HEK293 (cell line): ENCODE measurements at regions not wholly inside any gene's neighbourhood (a gene's known extent, or its start where the extent isn't known, plus 50 kb on each side); places are given as distances from the start of the nearest gene placed in this dataset.

Experiments used
- CTCF ChIP-seq: fragments of 450-650 bp; formaldehyde crosslinking; IDR thresholded peaks from 2 replicates; pipeline ENCODE4 v1.5.1; 2016; ENCODE audit warnings: missing biosample characterization, missing genetic modification characterization
- MYNN ChIP-seq: fragments of 450-650 bp; formaldehyde crosslinking; IDR thresholded peaks from 2 replicates; pipeline ENCODE4 v1.5.1; 2016; ENCODE audit warnings: missing biosample characterization, missing genetic modification characterization, borderline replicate concordance
- REST ChIP-seq: fragments of 450-650 bp; formaldehyde crosslinking; IDR thresholded peaks from 2 replicates; pipeline ENCODE4 v1.5.1; 2016; ENCODE audit warnings: missing biosample characterization, missing genetic modification characterization
- TCF7L2 ChIP-seq: IDR thresholded peaks from 2 replicates; pipeline ENCODE4 v1.6.1; 2011; ENCODE audit warnings: low read depth, mild to moderate bottlenecking, inconsistent platforms, low read length, moderate library complexity, borderline replicate concordance
- ZFP3 ChIP-seq: fragments of 450-650 bp; formaldehyde crosslinking; IDR thresholded peaks from 2 replicates; pipeline ENCODE4 v1.5.1; 2016; ENCODE audit warnings: low read depth, missing biosample characterization, missing genetic modification characterization
- ZNF121 ChIP-seq: fragments of 450-650 bp; formaldehyde crosslinking; IDR thresholded peaks from 2 replicates; pipeline ENCODE4 v1.5.1; 2016; ENCODE audit warnings: missing biosample characterization, missing genetic modification characterization
- ZNF18 ChIP-seq: fragments of 450-650 bp; formaldehyde crosslinking; IDR thresholded peaks from 2 replicates; pipeline ENCODE4 v1.5.1; 2016; ENCODE audit warnings: missing biosample characterization, missing genetic modification characterization
- ZNF621 ChIP-seq: fragments of 450-650 bp; formaldehyde crosslinking; IDR thresholded peaks from 2 replicates; pipeline ENCODE4 v1.5.1; 2017; ENCODE audit warnings: missing biosample characterization, missing genetic modification characterization
- ZNF664 ChIP-seq: fragments of 450-650 bp; formaldehyde crosslinking; IDR thresholded peaks from 2 replicates; pipeline ENCODE4 v1.5.1; 2016; ENCODE audit warnings: missing biosample characterization, missing genetic modification characterization

GRCh38 chr1:88472298-88472697, 211.8 kb upstream of the PKN2 start:
- TF ChIP-seq ZFP3 (tag by site-specific recombination), result no peak
- TF ChIP-seq REST (tag by site-specific recombination), result no peak
- no peak for TF ChIP-seq ZNF18 (tag by site-specific recombination)
- no peak for TF ChIP-seq CTCF (tag by site-specific recombination)
- no peak for TF ChIP-seq MYNN
- no peak for TF ChIP-seq ZNF621 (tag by site-specific recombination)
- TF ChIP-seq ZNF121 (tag by site-specific recombination), result no peak
- no peak for TF ChIP-seq ZNF664 (tag by site-specific recombination)
- no peak for TF ChIP-seq TCF7L2
